HCT116 (cell line): ENCODE measurements at regions not wholly inside any gene's neighbourhood (a gene's known extent, or its start where the extent isn't known, plus 50 kb on each side); places are given as distances from the start of the nearest gene placed in this dataset.

Source experiments
- ATAC-seq: fragments of 200-7000 bp; cut with Tn5 transposase; 2 replicates; pipeline ENCODE4 v1.9.1; 2020; ENCODE audit warnings: mild to moderate bottlenecking, moderate library complexity
- BruUV-seq: library from RNA; stranded (reverse); fragments of 400-500 nt; replicated peaks from 2 replicates; lab custom pipeline; 2021; lab: Mats Ljungman, UMichigan
- CTCF ChIA-PET: fragments of 300-600 bp; sonication (Branson Sonifier 250); formaldehyde crosslinking; loops from one replicate; lab custom pipeline; 2021; ENCODE audit warnings: antibody characterized with exemption; lab: Charles Lee
- POLR2A ChIA-PET: fragments of 300-600, 350-600 bp; sonication (Branson Sonifier 250); formaldehyde crosslinking; loops from one replicate; lab custom pipeline; 2021; ENCODE audit warnings: antibody characterized with exemption; lab: Charles Lee
- RAD21 ChIA-PET, 2 experiments: fragments of 300-600 bp; sonication (Branson Sonifier 250); formaldehyde crosslinking; loops; one replicate each; lab custom pipeline; 2023; ENCODE audit warnings: low total read pairs in 2 of 2; ENCODE audit not compliant: uncharacterized antibody in 2 of 2, unreplicated experiment in 2 of 2, low non-redundant PET in 1 of 2; lab: Charles Lee
- DNase-seq: peaks from one replicate; pipeline ENCODE4 v3.0.0-alpha.2; 2010; ENCODE audit warnings: low read depth, low spot score
- H2AFZ ChIP-seq: fragments of 200-600 bp; shearing (Covaris generic), sonication (generic); 2 replicates; pipeline ENCODE4 v1.6.1; 2017; ENCODE audit warnings: low read depth, mixed run types, mixed read lengths, antibody characterized with exemption, low read length; ENCODE audit not compliant: poor library complexity, severe bottlenecking
- H3K27ac ChIP-seq: 2 replicates; pipeline ENCODE4 v1.5.1; 2012; ENCODE audit warnings: low read depth, low read length
- H3K27me3 ChIP-seq: fragments of 200-600 bp; sonication (generic); 2 replicates; pipeline ENCODE4 v1.6.1; 2016; ENCODE audit warnings: mixed run types, low read length, mixed read lengths; ENCODE audit not compliant: insufficient read depth
- H3K36me3 ChIP-seq, 2 experiments: fragments of 200-500 bp in 1 of 2; fragments of 200-600 bp in 1 of 2; sonication (Bioruptor generic) in 1 of 2; sonication (generic) in 1 of 2; 2 replicates each; pipeline versions ENCODE4 v1.5.1 to v1.6.1; 2014 to 2016; ENCODE audit warnings: low read length in 2 of 2, inconsistent platforms in 1 of 2, mixed read lengths in 1 of 2, mixed run types in 1 of 2; ENCODE audit not compliant: insufficient read depth in 2 of 2, control insufficient read depth in 1 of 2
- H3K4me1 ChIP-seq, 2 experiments: fragments of 200-600 bp in 1 of 2; sonication (generic) in 1 of 2; 2 replicates each; pipeline versions ENCODE4 v1.5.1 to v1.6.1; 2012 to 2017; ENCODE audit warnings: low read length in 2 of 2, inconsistent platforms in 1 of 2, mild to moderate bottlenecking in 1 of 2, mixed read lengths in 1 of 2, mixed run types in 1 of 2, moderate library complexity in 1 of 2; ENCODE audit not compliant: insufficient read depth in 2 of 2, control insufficient read depth in 1 of 2
- H3K4me2 ChIP-seq: fragments of 200-600 bp; sonication (generic); 2 replicates; pipeline ENCODE4 v1.6.1; 2017; ENCODE audit warnings: mixed run types, low read length, mixed read lengths
- H3K4me3 ChIP-seq, 2 experiments: fragments of 200-600 bp in 1 of 2; sonication (generic) in 1 of 2; replicated peaks in 1 of 2; 2 replicates each; pipeline ENCODE4 v1.5.1; 2011 to 2016; ENCODE audit warnings: low read length in 2 of 2, control low read depth in 1 of 2, low read depth in 1 of 2, mild to moderate bottlenecking in 1 of 2, mixed read lengths in 1 of 2, mixed run types in 1 of 2
- H3K79me2 ChIP-seq: fragments of 200-600 bp; sonication (generic); 2 replicates; pipeline ENCODE4 v1.6.1; 2017; ENCODE audit warnings: mild to moderate bottlenecking, mixed run types, low read length, moderate library complexity, mixed read lengths; ENCODE audit not compliant: insufficient read depth
- H3K9ac ChIP-seq: fragments of 200-600 bp; sonication (generic); 2 replicates; pipeline ENCODE4 v1.6.1; 2016; ENCODE audit warnings: low read length, mixed read lengths
- H3K9me2 ChIP-seq: fragments of 200-600 bp; sonication (generic), shearing (Covaris generic); 2 replicates; pipeline ENCODE4 v1.6.1; 2017; ENCODE audit warnings: mixed run types, mild to moderate bottlenecking, moderate library complexity; ENCODE audit not compliant: insufficient read depth
- H3K9me3 ChIP-seq, 2 experiments: fragments of 200-500 bp in 1 of 2; fragments of 200-600 bp in 1 of 2; sonication (Bioruptor generic) in 1 of 2; sonication (generic) in 1 of 2; 2 replicates each; pipeline ENCODE4 v1.6.1; 2014 to 2017; ENCODE audit warnings: low read length in 2 of 2, mixed read lengths in 2 of 2, inconsistent platforms in 1 of 2, low read depth in 1 of 2, mild to moderate bottlenecking in 1 of 2, mixed run types in 1 of 2, moderate library complexity in 1 of 2; ENCODE audit not compliant: control insufficient read depth in 1 of 2, insufficient read depth in 1 of 2
- H4K20me1 ChIP-seq: fragments of 200-600 bp; sonication (generic), shearing (Covaris generic); 2 replicates; pipeline ENCODE4 v1.6.1; 2017; ENCODE audit warnings: mixed run types, mild to moderate bottlenecking, moderate library complexity; ENCODE audit not compliant: insufficient read depth
- CEBPB ChIP-seq: IDR thresholded peaks from 2 replicates; pipeline ENCODE4 v1.6.1; 2012; ENCODE audit warnings: low read depth
- EZH2phosphoT487 ChIP-seq: fragments of 200-600 bp; IDR thresholded peaks from 2 replicates; pipeline ENCODE4 v1.6.1; 2018; ENCODE audit warnings: antibody characterized with exemption, borderline replicate concordance
- FOSL1 ChIP-seq: IDR thresholded peaks from 2 replicates; pipeline ENCODE4 v1.6.1; 2012; ENCODE audit warnings: low read depth
- POLR2AphosphoS5 ChIP-seq: IDR thresholded peaks from 2 replicates; pipeline ENCODE4 v1.6.1; 2011; ENCODE audit warnings: mild to moderate bottlenecking, low read depth, low read length, moderate library complexity
- SP1 ChIP-seq: IDR thresholded peaks from 2 replicates; pipeline ENCODE4 v1.6.1; 2012; ENCODE audit warnings: low read depth
- TCF7L2 ChIP-seq: IDR thresholded peaks from 2 replicates; pipeline ENCODE4 v1.7.0; 2011; ENCODE audit warnings: borderline replicate concordance, inconsistent platforms; ENCODE audit not compliant: insufficient read depth, insufficient read length; ENCODE audit errors: extremely low read depth
- ZNF274 ChIP-seq: fragments of 200-500 bp; sonication (Bioruptor generic); IDR thresholded peaks from 2 replicates; pipeline ENCODE4 v1.6.1; 2014; ENCODE audit warnings: mild to moderate bottlenecking, low read depth, low read length, inconsistent platforms
- intact Hi-C: fragments of 100-400 bp; cut with micrococcal nuclease; formaldehyde crosslinking; loops from 2 replicates; pipeline ENCODE4 v1.10.0; 2022
- TF ChIP-seq, protein P1 (sequence below), 3 experiments: fragments of 200-600 bp in 1 of 3; sonication (generic) in 1 of 3; IDR thresholded peaks in 2 of 3; conservative IDR thresholded peaks in 1 of 3; 2 replicates each; pipeline ENCODE4 v1.5.1; 2012 to 2017; ENCODE audit warnings: low read depth in 2 of 3, low read length in 2 of 3, antibody characterized with exemption in 1 of 3, borderline replicate concordance in 1 of 3, control low read depth in 1 of 3, mild to moderate bottlenecking in 1 of 3, mixed read lengths in 1 of 3, mixed run types in 1 of 3, moderate library complexity in 1 of 3; ENCODE audit not compliant: insufficient read depth in 1 of 3
- TF ChIP-seq, protein P2 (sequence below): IDR thresholded peaks from 2 replicates; pipeline ENCODE4 v1.6.1; 2012; ENCODE audit warnings: low read depth

DNA sequence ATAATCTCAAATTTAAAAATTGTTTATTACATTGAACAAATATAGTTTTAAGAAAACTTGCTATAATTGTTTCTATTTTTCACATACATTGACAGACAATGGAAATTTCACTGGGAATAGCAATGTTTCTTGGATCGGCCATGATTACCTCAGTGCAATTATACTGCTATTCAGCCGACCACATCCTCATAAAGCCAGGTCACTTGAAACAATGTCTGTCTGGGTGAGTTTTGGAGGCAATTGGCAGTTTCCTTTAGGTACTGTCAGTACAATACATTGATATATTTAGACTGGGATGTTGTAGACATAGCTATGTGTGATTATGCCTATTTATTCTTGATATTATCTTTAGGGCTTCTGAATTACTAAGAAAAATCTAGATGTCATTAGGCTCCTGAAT is 89.5 kb upstream of the VEGFC start:
- no peaks in the 10 kb centered on the region for H4K20me1 ChIP-seq
- intact Hi-C loops, result no loop called here
- no peaks in the 10 kb centered on the region for H3K9me3 ChIP-seq
- DNase-seq (no peak), ATAC-seq (no peak)
- ChIA-PET RAD21 (no interaction called here), POLR2A (no interaction called here), CTCF (no interaction called here)
- no peaks in the 10 kb centered on the region for H3K36me3 ChIP-seq
- H3K79me2 ChIP-seq, result no peaks in the 10 kb centered on the region
- no peak overlapping the region for H3K9ac ChIP-seq
- no peaks in the 10 kb centered on the region for H3K9me2 ChIP-seq
- no peaks in the 10 kb centered on the region for H3K4me1 ChIP-seq
- BruUV-seq, result no TSS peak
- H3K27me3 ChIP-seq, result no peaks in the 10 kb centered on the region
- H2AFZ ChIP-seq, result no peak overlapping the region
- no peak overlapping the region for H3K27ac ChIP-seq
- no peak overlapping the region for H3K4me3 ChIP-seq
- H3K4me2 ChIP-seq, result no peak overlapping the region
- TF ChIP-seq POLR2AphosphoS5 (no peak), FOSL1 (no peak), EZH2phosphoT487 (no peak), SP1 (no peak), ZNF274 (no peak), TCF7L2 (no peak), CEBPB (no peak)
- TF ChIP-seq, protein P1, sequence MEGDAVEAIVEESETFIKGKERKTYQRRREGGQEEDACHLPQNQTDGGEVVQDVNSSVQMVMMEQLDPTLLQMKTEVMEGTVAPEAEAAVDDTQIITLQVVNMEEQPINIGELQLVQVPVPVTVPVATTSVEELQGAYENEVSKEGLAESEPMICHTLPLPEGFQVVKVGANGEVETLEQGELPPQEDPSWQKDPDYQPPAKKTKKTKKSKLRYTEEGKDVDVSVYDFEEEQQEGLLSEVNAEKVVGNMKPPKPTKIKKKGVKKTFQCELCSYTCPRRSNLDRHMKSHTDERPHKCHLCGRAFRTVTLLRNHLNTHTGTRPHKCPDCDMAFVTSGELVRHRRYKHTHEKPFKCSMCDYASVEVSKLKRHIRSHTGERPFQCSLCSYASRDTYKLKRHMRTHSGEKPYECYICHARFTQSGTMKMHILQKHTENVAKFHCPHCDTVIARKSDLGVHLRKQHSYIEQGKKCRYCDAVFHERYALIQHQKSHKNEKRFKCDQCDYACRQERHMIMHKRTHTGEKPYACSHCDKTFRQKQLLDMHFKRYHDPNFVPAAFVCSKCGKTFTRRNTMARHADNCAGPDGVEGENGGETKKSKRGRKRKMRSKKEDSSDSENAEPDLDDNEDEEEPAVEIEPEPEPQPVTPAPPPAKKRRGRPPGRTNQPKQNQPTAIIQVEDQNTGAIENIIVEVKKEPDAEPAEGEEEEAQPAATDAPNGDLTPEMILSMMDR (IDR thresholded peaks at IDR 0.05 in 2 of 3, conservative IDR thresholded peaks at IDR 0.05 in 1 of 3; ENCODE audit: borderline replicate concordance in 1 of 3, insufficient read depth in 1 of 3, low read depth in 2 of 3, low read length in 2 of 3), result no peak
- TF ChIP-seq, protein P2, sequence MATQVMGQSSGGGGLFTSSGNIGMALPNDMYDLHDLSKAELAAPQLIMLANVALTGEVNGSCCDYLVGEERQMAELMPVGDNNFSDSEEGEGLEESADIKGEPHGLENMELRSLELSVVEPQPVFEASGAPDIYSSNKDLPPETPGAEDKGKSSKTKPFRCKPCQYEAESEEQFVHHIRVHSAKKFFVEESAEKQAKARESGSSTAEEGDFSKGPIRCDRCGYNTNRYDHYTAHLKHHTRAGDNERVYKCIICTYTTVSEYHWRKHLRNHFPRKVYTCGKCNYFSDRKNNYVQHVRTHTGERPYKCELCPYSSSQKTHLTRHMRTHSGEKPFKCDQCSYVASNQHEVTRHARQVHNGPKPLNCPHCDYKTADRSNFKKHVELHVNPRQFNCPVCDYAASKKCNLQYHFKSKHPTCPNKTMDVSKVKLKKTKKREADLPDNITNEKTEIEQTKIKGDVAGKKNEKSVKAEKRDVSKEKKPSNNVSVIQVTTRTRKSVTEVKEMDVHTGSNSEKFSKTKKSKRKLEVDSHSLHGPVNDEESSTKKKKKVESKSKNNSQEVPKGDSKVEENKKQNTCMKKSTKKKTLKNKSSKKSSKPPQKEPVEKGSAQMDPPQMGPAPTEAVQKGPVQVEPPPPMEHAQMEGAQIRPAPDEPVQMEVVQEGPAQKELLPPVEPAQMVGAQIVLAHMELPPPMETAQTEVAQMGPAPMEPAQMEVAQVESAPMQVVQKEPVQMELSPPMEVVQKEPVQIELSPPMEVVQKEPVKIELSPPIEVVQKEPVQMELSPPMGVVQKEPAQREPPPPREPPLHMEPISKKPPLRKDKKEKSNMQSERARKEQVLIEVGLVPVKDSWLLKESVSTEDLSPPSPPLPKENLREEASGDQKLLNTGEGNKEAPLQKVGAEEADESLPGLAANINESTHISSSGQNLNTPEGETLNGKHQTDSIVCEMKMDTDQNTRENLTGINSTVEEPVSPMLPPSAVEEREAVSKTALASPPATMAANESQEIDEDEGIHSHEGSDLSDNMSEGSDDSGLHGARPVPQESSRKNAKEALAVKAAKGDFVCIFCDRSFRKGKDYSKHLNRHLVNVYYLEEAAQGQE, result no peak
